ENCODE measurements at regions not wholly inside any gene's neighbourhood (a gene's known extent, or its start where the extent isn't known, plus 50 kb on each side); places are given as distances from the start of the nearest gene placed in this dataset.

DNA sequence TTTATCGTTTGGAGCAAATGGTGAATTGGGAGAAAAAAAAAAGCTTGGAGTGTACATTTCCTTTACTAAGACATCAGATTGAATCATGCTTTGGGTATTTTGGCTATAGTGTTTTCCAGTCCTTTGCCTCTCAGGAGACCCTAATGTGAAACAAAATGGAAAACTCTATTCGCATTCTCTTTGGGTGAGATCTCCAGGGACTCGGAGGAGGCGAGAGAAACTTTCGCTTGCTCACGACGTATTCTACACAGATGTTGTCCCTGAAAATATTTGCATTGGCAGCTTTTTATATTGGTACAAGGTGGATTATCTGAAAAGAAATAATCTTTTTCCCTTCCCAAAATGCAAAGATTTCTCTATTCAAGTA, 1240.1 kb upstream of the WWC1 start:
- TF ChIP-seq, protein P1, sequence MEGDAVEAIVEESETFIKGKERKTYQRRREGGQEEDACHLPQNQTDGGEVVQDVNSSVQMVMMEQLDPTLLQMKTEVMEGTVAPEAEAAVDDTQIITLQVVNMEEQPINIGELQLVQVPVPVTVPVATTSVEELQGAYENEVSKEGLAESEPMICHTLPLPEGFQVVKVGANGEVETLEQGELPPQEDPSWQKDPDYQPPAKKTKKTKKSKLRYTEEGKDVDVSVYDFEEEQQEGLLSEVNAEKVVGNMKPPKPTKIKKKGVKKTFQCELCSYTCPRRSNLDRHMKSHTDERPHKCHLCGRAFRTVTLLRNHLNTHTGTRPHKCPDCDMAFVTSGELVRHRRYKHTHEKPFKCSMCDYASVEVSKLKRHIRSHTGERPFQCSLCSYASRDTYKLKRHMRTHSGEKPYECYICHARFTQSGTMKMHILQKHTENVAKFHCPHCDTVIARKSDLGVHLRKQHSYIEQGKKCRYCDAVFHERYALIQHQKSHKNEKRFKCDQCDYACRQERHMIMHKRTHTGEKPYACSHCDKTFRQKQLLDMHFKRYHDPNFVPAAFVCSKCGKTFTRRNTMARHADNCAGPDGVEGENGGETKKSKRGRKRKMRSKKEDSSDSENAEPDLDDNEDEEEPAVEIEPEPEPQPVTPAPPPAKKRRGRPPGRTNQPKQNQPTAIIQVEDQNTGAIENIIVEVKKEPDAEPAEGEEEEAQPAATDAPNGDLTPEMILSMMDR (IDR thresholded peaks at IDR 0.05; ENCODE audit: low read depth, low read length, missing input control): no peak
- TF ChIP-seq TAF1 (conservative IDR thresholded peaks at IDR 0.05): no peak
- no peak for TF ChIP-seq HNF4G (IDR thresholded peaks at IDR 0.05)
- TF ChIP-seq, protein P2, sequence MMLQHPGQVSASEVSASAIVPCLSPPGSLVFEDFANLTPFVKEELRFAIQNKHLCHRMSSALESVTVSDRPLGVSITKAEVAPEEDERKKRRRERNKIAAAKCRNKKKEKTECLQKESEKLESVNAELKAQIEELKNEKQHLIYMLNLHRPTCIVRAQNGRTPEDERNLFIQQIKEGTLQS (IDR thresholded peaks at IDR 0.05): no peak
- TF ChIP-seq SP1 (IDR thresholded peaks at IDR 0.05): no peak
- TF ChIP-seq, protein P3, sequence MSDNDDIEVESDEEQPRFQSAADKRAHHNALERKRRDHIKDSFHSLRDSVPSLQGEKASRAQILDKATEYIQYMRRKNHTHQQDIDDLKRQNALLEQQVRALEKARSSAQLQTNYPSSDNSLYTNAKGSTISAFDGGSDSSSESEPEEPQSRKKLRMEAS (IDR thresholded peaks at IDR 0.05): no peak
- TF ChIP-seq RAD21 (IDR thresholded peaks at IDR 0.05): no peak

Measured in liver (tissue), 3 donors.